T-helper 17 cell (primary cell): ENCODE measurements at regions not wholly inside any gene's neighbourhood (a gene's known extent, or its start where the extent isn't known, plus 50 kb on each side); places are given as distances from the start of the nearest gene placed in this dataset.

Experiments used
- ATAC-seq: fragments of 150-1000 bp; cut with Tn5 transposase; 2 replicates; pipeline ENCODE4 v1.10.0; 2021; ENCODE audit warnings: mild to moderate bottlenecking, moderate library complexity
- DNase-seq, 3 donors: peaks; one replicate each; pipeline versions ENCODE4 v3.0.0 to v3.0.0-alpha.2; 2020 to 2021
- H3K9me3 ChIP-seq: one replicate; pipeline ENCODE4 v1.7.0; 2013; ENCODE audit warnings: low read length, mild to moderate bottlenecking; ENCODE audit not compliant: control insufficient read depth, poor library complexity, severe bottlenecking
- H3K27ac Mint-ChIP-seq: one replicate; pipeline ENCODE4 v1.8.0; 2022; ENCODE audit warnings: mild to moderate bottlenecking, moderate library complexity, mixed read lengths
- H3K27me3 Mint-ChIP-seq: one replicate; pipeline ENCODE4 v1.8.0; 2022; ENCODE audit warnings: mixed read lengths
- H3K36me3 Mint-ChIP-seq: one replicate; pipeline ENCODE4 v1.8.0; 2022; ENCODE audit warnings: low read depth, mixed read lengths
- H3K4me1 Mint-ChIP-seq: one replicate; pipeline ENCODE4 v1.8.0; 2022; ENCODE audit warnings: mild to moderate bottlenecking, mixed read lengths
- H3K4me3 Mint-ChIP-seq: one replicate; pipeline ENCODE4 v1.8.0; 2022; ENCODE audit warnings: mild to moderate bottlenecking, moderate library complexity, mixed read lengths

- Mint-ChIP-seq H3K36me3 (no peaks in the 10 kb centered on the region), H3K4me3 (no peak overlapping the region), H3K27me3 (no peaks in the 10 kb centered on the region), H3K4me1 (no peaks in the 10 kb centered on the region), H3K27ac (no peak overlapping the region)
- DNase-seq (no peak), ATAC-seq (no peak)
- H3K9me3 ChIP-seq, result no peaks in the 10 kb centered on the region
Measured at GRCh38 chr14:54121466-54122027, 164.9 kb upstream of the BMP4 start.

- Mint-ChIP-seq H3K4me3 (no peak overlapping the region), H3K4me1 (no peaks in the 10 kb centered on the region), H3K36me3 (no peaks in the 10 kb centered on the region), H3K27ac (no peak overlapping the region), H3K27me3 (no peaks in the 10 kb centered on the region)
- ATAC-seq, result no peak
- H3K9me3 ChIP-seq, result no peaks in the 10 kb centered on the region
- no peak for DNase-seq
Measured at GRCh38 chr14:54123841-54124240, 167.2 kb upstream of the BMP4 start.

GRCh38 chr14:54125109-54125508 lies 168.5 kb upstream of the BMP4 start:
- H3K4me1 Mint-ChIP-seq, result no peaks in the 10 kb centered on the region
- no peaks in the 10 kb centered on the region for H3K36me3 Mint-ChIP-seq
- ATAC-seq (no peak), DNase-seq (no peak)
- H3K27me3 Mint-ChIP-seq, result no peaks in the 10 kb centered on the region
- no peak overlapping the region for H3K27ac Mint-ChIP-seq
- H3K4me3 Mint-ChIP-seq, result no peak overlapping the region
- no peaks in the 10 kb centered on the region for H3K9me3 ChIP-seq

- Mint-ChIP-seq H3K36me3 (no peaks in the 10 kb centered on the region), H3K4me3 (no peak overlapping the region), H3K27ac (no peak overlapping the region), H3K4me1 (no peaks in the 10 kb centered on the region), H3K27me3 (no peaks in the 10 kb centered on the region)
- ATAC-seq (no peak), DNase-seq (no peak)
- H3K9me3 ChIP-seq, result no peaks in the 10 kb centered on the region
Measured at GRCh38 chr14:54126947-54127346, 170.3 kb upstream of the BMP4 start.

- no peaks in the 10 kb centered on the region for H3K9me3 ChIP-seq
- ATAC-seq (no peak), DNase-seq (no peak)
- no peaks in the 10 kb centered on the region for H3K4me1 Mint-ChIP-seq
- no peak overlapping the region for H3K27ac Mint-ChIP-seq
- H3K27me3 Mint-ChIP-seq, result no peaks in the 10 kb centered on the region
- no peaks in the 10 kb centered on the region for H3K36me3 Mint-ChIP-seq
- H3K4me3 Mint-ChIP-seq, result no peak overlapping the region
Measured at GRCh38 chr14:54127526-54127925, 170.9 kb upstream of the BMP4 start.

GRCh38 chr14:54129850-54130640 lies 173.4 kb upstream of the BMP4 start:
- H3K36me3 Mint-ChIP-seq, result no peaks in the 10 kb centered on the region
- H3K27ac Mint-ChIP-seq, result no peak overlapping the region
- no peak for DNase-seq
- H3K4me1 Mint-ChIP-seq, result no peaks in the 10 kb centered on the region
- no peak for ATAC-seq
- no peaks in the 10 kb centered on the region for H3K27me3 Mint-ChIP-seq
- H3K4me3 Mint-ChIP-seq, result no peak overlapping the region
- H3K9me3 ChIP-seq, result no peaks in the 10 kb centered on the region

- no peak for DNase-seq
- Mint-ChIP-seq H3K4me1 (no peaks in the 10 kb centered on the region), H3K27ac (no peak overlapping the region), H3K36me3 (no peaks in the 10 kb centered on the region), H3K4me3 (no peak overlapping the region), H3K27me3 (peaks cover 5% of the 10 kb centered on the region)
- H3K9me3 ChIP-seq, result no peaks in the 10 kb centered on the region
- ATAC-seq, result no peak
Measured at GRCh38 chr14:54132496-54132895, 175.9 kb upstream of the BMP4 start.

- Mint-ChIP-seq H3K27ac (no peak overlapping the region), H3K4me1 (peaks cover 2% of the 10 kb centered on the region)
- no peak for ATAC-seq
Measured at GRCh38 chr14:54133896-54134295, 177.3 kb upstream of the BMP4 start.

GRCh38 chr14:54135804-54136280 lies 179.2 kb upstream of the BMP4 start:
- DNase-seq, result no peak
- Mint-ChIP-seq H3K4me1 (peaks cover 2% of the 10 kb centered on the region), H3K27ac (no peak overlapping the region), H3K4me3 (no peak overlapping the region), H3K27me3 (peaks cover 5% of the 10 kb centered on the region), H3K36me3 (no peaks in the 10 kb centered on the region)
- H3K9me3 ChIP-seq, result no peaks in the 10 kb centered on the region
- no peak for ATAC-seq

More at GRCh38 chr14:54133896-54134295, 177.3 kb upstream of the BMP4 start:
- DNase-seq, result no peak
- Mint-ChIP-seq H3K27me3 (peaks cover 5% of the 10 kb centered on the region), H3K36me3 (no peaks in the 10 kb centered on the region), H3K4me3 (no peak overlapping the region)
- H3K9me3 ChIP-seq, result no peaks in the 10 kb centered on the region

GRCh38 chr14:54136894-54137613 lies 180.4 kb upstream of the BMP4 start:
- Mint-ChIP-seq H3K27me3 (peaks cover 8% of the 10 kb centered on the region), H3K4me3 (no peak overlapping the region), H3K4me1 (peaks cover 2% of the 10 kb centered on the region), H3K36me3 (no peaks in the 10 kb centered on the region), H3K27ac (no peak overlapping the region)
- H3K9me3 ChIP-seq, result no peaks in the 10 kb centered on the region
- ATAC-seq, result no peak
- DNase-seq, result no peak

- DNase-seq, result no peak
- Mint-ChIP-seq H3K27me3 (peaks cover 8% of the 10 kb centered on the region), H3K36me3 (no peaks in the 10 kb centered on the region), H3K4me1 (peaks cover 2% of the 10 kb centered on the region), H3K27ac (no peak overlapping the region), H3K4me3 (no peak overlapping the region)
- no peaks in the 10 kb centered on the region for H3K9me3 ChIP-seq
- ATAC-seq, result no peak
Measured at GRCh38 chr14:54137614-54137961, 181.0 kb upstream of the BMP4 start.

GRCh38 chr14:54138024-54138353 lies 181.4 kb upstream of the BMP4 start:
- no peaks in the 10 kb centered on the region for H3K9me3 ChIP-seq
- ATAC-seq (no peak), DNase-seq (no peak)
- Mint-ChIP-seq H3K4me1 (peaks cover 2% of the 10 kb centered on the region), H3K36me3 (no peaks in the 10 kb centered on the region), H3K27me3 (peaks cover 8% of the 10 kb centered on the region), H3K4me3 (no peak overlapping the region), H3K27ac (no peak overlapping the region)

- ATAC-seq (no peak), DNase-seq (no peak)
- Mint-ChIP-seq H3K4me3 (no peak overlapping the region), H3K27me3 (peaks cover 8% of the 10 kb centered on the region), H3K36me3 (no peaks in the 10 kb centered on the region), H3K4me1 (peaks cover 2% of the 10 kb centered on the region), H3K27ac (no peak overlapping the region)
- no peaks in the 10 kb centered on the region for H3K9me3 ChIP-seq
Measured at GRCh38 chr14:54138354-54139038, 181.9 kb upstream of the BMP4 start.
